Body of pancreas (tissue), 4 donors: ENCODE measurements at regions not wholly inside any gene's neighbourhood (a gene's known extent, or its start where the extent isn't known, plus 50 kb on each side); places are given as distances from the start of the nearest gene placed in this dataset.

ENCODE experiments used
- ATAC-seq: fragments of 150-250 bp; one replicate; pipeline ENCODE4 v1.9.1; 2016
- DNase-seq, 4 donors: peaks; one replicate each; pipeline ENCODE4 v3.0.0-alpha.2; 2019
- H3K27ac ChIP-seq, 4 donors: fragments of 200-600 bp; sonication (generic); 1 replicate in 3 of 4; 2 replicates in 1 of 4; pipeline versions ENCODE4 v1.5.1 to v1.6.1; 2016 to 2019; ENCODE audit warnings: mild to moderate bottlenecking in 1 of 4, mixed read lengths in 1 of 4, moderate library complexity in 1 of 4
- H3K27me3 ChIP-seq, 2 donors: fragments of 200-600 bp; sonication (generic); one replicate each; pipeline ENCODE4 v1.6.0; 2016; ENCODE audit warnings: mild to moderate bottlenecking in 1 of 2
- H3K36me3 ChIP-seq, 2 donors: fragments of 200-600 bp; sonication (generic); replicated peaks in 1 of 2; 2 replicates each; pipeline ENCODE4 v1.5.1; 2016; ENCODE audit warnings: low read depth in 2 of 2; ENCODE audit not compliant: insufficient read depth in 1 of 2
- H3K4me1 ChIP-seq: fragments of 200-600 bp; sonication (generic); one replicate; pipeline ENCODE4 v1.6.0; 2016
- H3K4me3 ChIP-seq, 2 donors: fragments of 200-600 bp; sonication (generic); 1 replicate in 1 of 2; 2 replicates in 1 of 2; pipeline ENCODE4 v1.5.1; 2016 to 2019
- H3K9me3 ChIP-seq, 3 donors: fragments of 200-600 bp; sonication (generic); 1 replicate in 2 of 3; 2 replicates in 1 of 3; pipeline ENCODE4 v1.5.1; 2016
- POLR2A ChIP-seq, 3 donors: fragments of 450-650 bp; IDR thresholded peaks; one replicate each; pipeline ENCODE4 v1.6.1; 2016; ENCODE audit warnings: antibody characterized with exemption in 3 of 3, mild to moderate bottlenecking in 2 of 3
- WGBS, 2 donors: methylation state at CpG; one replicate each; pipeline ENCODE4 v1.1.5; 2017; 5-methylcytosine and 5-hydroxymethylcytosine counted together
- intact Hi-C: fragments of 100-400 bp; cut with DNase I; formaldehyde crosslinking; loops from one replicate; pipeline ENCODE4 v1.15.1; 2023
- TF ChIP-seq, protein P1 (sequence below), 7 experiments: fragments of 450-650 bp in 4 of 7; fragments of 200-600 bp in 3 of 7; sonication (generic) in 3 of 7; IDR thresholded peaks; one replicate each; pipeline ENCODE4 v1.5.1; 2016 to 2019; ENCODE audit warnings: antibody characterized with exemption in 7 of 7

DNA sequence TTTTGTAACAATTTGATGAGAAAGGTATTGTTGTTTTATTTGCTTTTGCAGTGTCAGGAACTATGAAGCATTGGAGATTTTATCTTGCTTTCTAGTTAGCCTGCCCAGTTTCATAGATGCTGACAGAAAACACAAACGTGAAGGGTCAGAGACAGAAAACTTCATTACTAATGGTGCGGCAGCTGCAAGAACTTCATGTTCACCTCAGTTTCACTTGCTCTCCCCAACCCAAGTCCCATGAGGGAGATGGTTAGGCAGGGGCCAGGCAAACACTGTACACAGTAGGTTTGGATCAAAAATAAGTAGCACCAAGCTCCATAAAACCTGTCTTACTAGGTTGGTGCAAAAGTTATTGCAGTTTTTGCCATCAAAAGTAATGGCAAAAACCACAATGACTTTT is 550.2 kb upstream of the MIR17HG start:
- WGBS, 2 donors = 74 to 77% methylated on average over 2 of the region's 2 CpGs
- TF ChIP-seq, protein P1, sequence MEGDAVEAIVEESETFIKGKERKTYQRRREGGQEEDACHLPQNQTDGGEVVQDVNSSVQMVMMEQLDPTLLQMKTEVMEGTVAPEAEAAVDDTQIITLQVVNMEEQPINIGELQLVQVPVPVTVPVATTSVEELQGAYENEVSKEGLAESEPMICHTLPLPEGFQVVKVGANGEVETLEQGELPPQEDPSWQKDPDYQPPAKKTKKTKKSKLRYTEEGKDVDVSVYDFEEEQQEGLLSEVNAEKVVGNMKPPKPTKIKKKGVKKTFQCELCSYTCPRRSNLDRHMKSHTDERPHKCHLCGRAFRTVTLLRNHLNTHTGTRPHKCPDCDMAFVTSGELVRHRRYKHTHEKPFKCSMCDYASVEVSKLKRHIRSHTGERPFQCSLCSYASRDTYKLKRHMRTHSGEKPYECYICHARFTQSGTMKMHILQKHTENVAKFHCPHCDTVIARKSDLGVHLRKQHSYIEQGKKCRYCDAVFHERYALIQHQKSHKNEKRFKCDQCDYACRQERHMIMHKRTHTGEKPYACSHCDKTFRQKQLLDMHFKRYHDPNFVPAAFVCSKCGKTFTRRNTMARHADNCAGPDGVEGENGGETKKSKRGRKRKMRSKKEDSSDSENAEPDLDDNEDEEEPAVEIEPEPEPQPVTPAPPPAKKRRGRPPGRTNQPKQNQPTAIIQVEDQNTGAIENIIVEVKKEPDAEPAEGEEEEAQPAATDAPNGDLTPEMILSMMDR (IDR thresholded peaks at IDR 0.05) = no peak
- no peak for TF ChIP-seq POLR2A (IDR thresholded peaks at IDR 0.05)
- intact Hi-C loops = no loop called here

DNA sequence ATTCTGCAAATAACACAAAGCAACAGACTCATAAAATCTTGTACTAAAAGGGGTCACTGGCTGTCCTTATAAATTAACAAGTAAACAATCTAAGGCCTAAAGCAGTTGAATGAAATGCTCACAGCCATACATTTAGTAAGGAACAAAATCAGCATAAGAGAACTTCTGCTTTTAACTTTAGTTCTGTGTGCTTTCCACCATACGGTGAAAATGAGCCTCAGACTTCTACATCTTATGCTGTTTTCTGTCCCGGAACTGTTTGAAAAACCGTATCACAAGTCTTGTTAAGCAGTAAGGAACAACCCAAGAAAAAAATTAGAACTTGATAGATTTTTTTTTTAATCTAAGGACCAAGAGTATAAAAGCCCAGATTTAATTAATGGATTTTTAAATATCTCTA is 549.1 kb upstream of the MIR17HG start:
- Histone ChIP-seq H3K27ac (no peak overlapping the region), H3K36me3 (no peaks in the 10 kb centered on the region), H3K4me3 (no peak overlapping the region), H3K4me1 (no peaks in the 10 kb centered on the region), H3K27me3 (no peaks in the 10 kb centered on the region), H3K9me3 (no peaks in the 10 kb centered on the region)
- DNase-seq = no peak
- TF ChIP-seq, protein P1 (IDR thresholded peaks at IDR 0.05) = no peak
- TF ChIP-seq POLR2A (IDR thresholded peaks at IDR 0.05) = no peak
- intact Hi-C loops = no loop called here
- ATAC-seq = no peak
- WGBS, 2 donors = 60 to 80% methylated on average over 3 of the region's 3 CpGs

More for the DNA sequence above, 550.2 kb upstream of the MIR17HG start:
- no peaks in the 10 kb centered on the region for H3K27me3 ChIP-seq
- H3K4me1 ChIP-seq = no peaks in the 10 kb centered on the region
- no peak for DNase-seq
- no peak overlapping the region for H3K4me3 ChIP-seq
- ATAC-seq = no peak
- no peaks in the 10 kb centered on the region for H3K36me3 ChIP-seq
- no peak overlapping the region for H3K27ac ChIP-seq
- no peaks in the 10 kb centered on the region for H3K9me3 ChIP-seq

GRCh38 chr13:90800082-90800746 is 547.3 kb upstream of the MIR17HG start:
- H3K9me3 ChIP-seq = no peaks in the 10 kb centered on the region
- H3K4me1 ChIP-seq = no peaks in the 10 kb centered on the region
- peak; percentile 17 to 59 (median 26) for DNase-seq
- no peaks in the 10 kb centered on the region for H3K27me3 ChIP-seq
- intact Hi-C loops = no loop called here
- no peak for ATAC-seq
- no peak overlapping the region for H3K4me3 ChIP-seq
- no peak overlapping the region for H3K27ac ChIP-seq
- no peaks in the 10 kb centered on the region for H3K36me3 ChIP-seq
- no peak for TF ChIP-seq POLR2A (IDR thresholded peaks at IDR 0.05)
- TF ChIP-seq, protein P1 (IDR thresholded peaks at IDR 0.05) = no peak
- WGBS, 2 donors = 36 to 41% methylated on average over 3 of the region's 3 CpGs

DNA sequence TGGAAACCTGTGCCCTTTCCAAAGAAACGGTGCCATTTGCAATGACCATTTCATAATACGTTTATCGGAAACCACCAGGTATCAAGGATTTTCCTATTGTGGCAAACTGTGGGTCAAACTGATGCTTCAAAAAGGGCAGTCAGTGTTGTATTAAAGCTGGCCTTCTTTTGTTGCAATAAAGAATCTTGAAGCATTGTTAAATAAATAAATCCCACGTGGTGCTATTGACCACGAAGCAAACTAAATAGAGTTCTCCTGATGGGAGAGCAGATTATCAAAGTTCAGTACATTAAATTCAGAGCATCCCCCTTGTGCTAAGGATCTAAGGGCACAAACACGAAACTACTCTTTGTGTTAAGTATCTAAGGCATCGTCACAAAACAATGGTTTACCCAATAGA is 545.9 kb upstream of the MIR17HG start:
- no peaks in the 10 kb centered on the region for H3K36me3 ChIP-seq
- no peaks in the 10 kb centered on the region for H3K27me3 ChIP-seq
- no peaks in the 10 kb centered on the region for H3K4me1 ChIP-seq
- TF ChIP-seq, protein P1 (IDR thresholded peaks at IDR 0.05) = no peak
- no peak for TF ChIP-seq POLR2A (IDR thresholded peaks at IDR 0.05)
- no peak overlapping the region for H3K4me3 ChIP-seq
- ATAC-seq = no peak
- no peaks in the 10 kb centered on the region for H3K9me3 ChIP-seq
- intact Hi-C loops = no loop called here
- no peak overlapping the region for H3K27ac ChIP-seq
- 61 to 64% methylated on average over 7 of the region's 7 CpGs for whole genome bisulfite sequencing, 2 donors
- no peak for DNase-seq

GRCh38 chr13:90803210-90803609 is 544.3 kb upstream of the MIR17HG start:
- DNase-seq (no peak), ATAC-seq (no peak)
- Histone ChIP-seq H3K4me1 (no peaks in the 10 kb centered on the region), H3K9me3 (no peaks in the 10 kb centered on the region), H3K27ac (no peak overlapping the region), H3K27me3 (no peaks in the 10 kb centered on the region), H3K4me3 (no peak overlapping the region), H3K36me3 (no peaks in the 10 kb centered on the region)
- WGBS, 2 donors = 45 to 74% methylated on average over 2 of the region's 2 CpGs
- TF ChIP-seq, protein P1 (IDR thresholded peaks at IDR 0.05) = no peak
- no peak for TF ChIP-seq POLR2A (IDR thresholded peaks at IDR 0.05)
- intact Hi-C loops = no loop called here
